Fibroblast of lung (primary cell): ENCODE measurements at regions not wholly inside any gene's neighbourhood (a gene's known extent, or its start where the extent isn't known, plus 50 kb on each side); places are given as distances from the start of the nearest gene placed in this dataset.
A peak's percentile ranks its signal among the peaks of the same experiment; 100 is the strongest.

Experiments used
- DNase-seq, 2 donors: peaks; one replicate each; pipeline versions ENCODE4 v3.0.0 to v3.0.0-alpha.2; 2010; ENCODE audit warnings: low read depth in 2 of 2
- H2AFZ ChIP-seq: 2 replicates; pipeline ENCODE4 v1.5.1; 2012; ENCODE audit warnings: low read length, control low read depth, inconsistent platforms
- H3K27ac ChIP-seq: 2 replicates; pipeline ENCODE4 v1.5.1; 2011; ENCODE audit warnings: low read length, control low read depth; ENCODE audit not compliant: insufficient read depth
- H3K27me3 ChIP-seq: 2 replicates; pipeline ENCODE4 v1.5.1; 2011; ENCODE audit warnings: mild to moderate bottlenecking, low read length; ENCODE audit not compliant: control insufficient read depth, insufficient read depth
- H3K36me3 ChIP-seq: 2 replicates; pipeline ENCODE4 v1.5.1; 2011; ENCODE audit warnings: low read length; ENCODE audit not compliant: control insufficient read depth, insufficient read depth
- H3K4me1 ChIP-seq: 2 replicates; pipeline ENCODE4 v1.5.1; 2011; ENCODE audit warnings: low read length; ENCODE audit not compliant: control insufficient read depth, insufficient read depth; ENCODE audit errors: extremely low read depth
- H3K4me2 ChIP-seq: 2 replicates; pipeline ENCODE4 v1.5.1; 2011; ENCODE audit warnings: low read length, control low read depth; ENCODE audit not compliant: insufficient read depth; ENCODE audit errors: extremely low read depth
- H3K4me3 ChIP-seq, 4 experiments: fragments of 200-600 bp in 1 of 4; sonication (generic) in 1 of 4; replicated peaks in 1 of 4; 2 replicates each; pipeline ENCODE4 v1.5.1; 2011 to 2016; ENCODE audit warnings: low read length in 4 of 4, low read depth in 3 of 4, mild to moderate bottlenecking in 3 of 4, control low read depth in 2 of 4, inconsistent platforms in 1 of 4, mixed read lengths in 1 of 4; ENCODE audit not compliant: insufficient read depth in 1 of 4; ENCODE audit errors: control extremely low read depth in 1 of 4
- H3K79me2 ChIP-seq: 2 replicates; pipeline ENCODE4 v1.5.1; 2012; ENCODE audit warnings: mild to moderate bottlenecking, low read length, inconsistent platforms; ENCODE audit not compliant: control insufficient read depth, insufficient read depth
- H3K9ac ChIP-seq: 2 replicates; pipeline ENCODE4 v1.5.1; 2011; ENCODE audit warnings: mild to moderate bottlenecking, low read length, control low read depth; ENCODE audit not compliant: insufficient read depth
- H3K9me3 ChIP-seq: 2 replicates; pipeline ENCODE4 v1.5.1; 2012; ENCODE audit warnings: low read depth, low read length; ENCODE audit not compliant: control insufficient read depth, insufficient read depth
- H4K20me1 ChIP-seq: 2 replicates; pipeline ENCODE4 v1.5.1; 2011; ENCODE audit warnings: low read length; ENCODE audit not compliant: control insufficient read depth, insufficient read depth; ENCODE audit errors: extremely low read depth
- EZH2 ChIP-seq: IDR thresholded peaks from 2 replicates; pipeline ENCODE4 v1.5.1; 2012; ENCODE audit warnings: low read length, control low read depth, mild to moderate bottlenecking; ENCODE audit errors: missing control alignments
- TF ChIP-seq, protein P1 (sequence below), 2 donors: IDR thresholded peaks in 1 of 2; conservative IDR thresholded peaks in 1 of 2; 1 replicate in 1 of 2; 2 replicates in 1 of 2; pipeline ENCODE4 v1.5.1; 2011 to 2012; ENCODE audit warnings: low read length in 2 of 2, control low read depth in 1 of 2, inconsistent platforms in 1 of 2, low read depth in 1 of 2, mild to moderate bottlenecking in 1 of 2

DNA sequence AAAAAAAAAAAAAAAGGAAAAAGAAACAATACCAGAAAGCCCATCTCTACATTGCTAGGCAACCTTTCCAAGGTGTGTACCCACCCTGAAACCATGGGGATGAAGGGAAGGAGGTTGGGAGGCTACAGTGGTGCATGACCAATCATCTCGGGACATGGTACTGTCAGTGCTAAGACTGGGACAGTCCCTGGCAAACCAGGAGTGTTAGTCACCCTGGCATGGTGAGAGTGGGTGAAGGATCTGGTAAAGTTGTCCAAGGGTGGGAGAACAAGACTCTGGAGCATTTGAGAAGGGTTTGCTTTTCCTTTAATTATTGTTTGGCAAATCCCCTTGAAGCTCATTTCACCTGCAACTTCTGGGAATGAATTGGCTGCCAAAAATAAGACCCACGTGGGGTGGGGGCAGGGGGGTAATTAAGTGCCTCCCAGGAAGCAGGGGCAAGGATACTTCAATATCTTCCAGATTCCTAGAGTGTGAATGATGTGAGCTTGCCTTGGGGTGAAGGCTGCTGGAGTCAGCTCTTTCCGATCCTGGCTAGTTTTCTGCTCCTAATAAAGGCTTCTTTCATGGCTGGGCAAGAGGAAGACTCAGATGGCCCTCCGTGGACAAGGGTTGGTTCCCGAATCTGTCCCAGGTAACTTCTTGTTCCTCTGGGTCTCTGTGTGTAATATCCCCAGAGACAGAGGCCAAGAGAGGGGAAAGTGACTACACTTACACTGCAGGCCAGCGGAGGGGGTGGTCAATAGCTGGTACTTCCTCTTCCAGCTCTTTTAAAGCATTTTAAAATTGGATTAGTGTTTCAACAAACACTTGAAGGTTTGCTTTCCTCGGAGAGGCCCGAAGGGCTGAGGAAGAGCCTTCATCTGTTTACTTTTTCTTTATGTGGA is 61.6 kb upstream of the SPRY4 start:
- Histone ChIP-seq H3K9me3 (no peaks in the 10 kb centered on the region), H3K27ac (no peak overlapping the region), H2AFZ (no peak overlapping the region), H3K9ac (no peak overlapping the region), H3K4me2 (no peak overlapping the region), H4K20me1 (no peaks in the 10 kb centered on the region), H3K4me1 (peaks cover 9% of the 10 kb centered on the region), H3K79me2 (no peaks in the 10 kb centered on the region), H3K4me3 (no peak overlapping the region), H3K36me3 (no peaks in the 10 kb centered on the region), H3K27me3 (no peaks in the 10 kb centered on the region)
- no peak for DNase-seq
- TF ChIP-seq EZH2: no peak
- TF ChIP-seq, protein P1, sequence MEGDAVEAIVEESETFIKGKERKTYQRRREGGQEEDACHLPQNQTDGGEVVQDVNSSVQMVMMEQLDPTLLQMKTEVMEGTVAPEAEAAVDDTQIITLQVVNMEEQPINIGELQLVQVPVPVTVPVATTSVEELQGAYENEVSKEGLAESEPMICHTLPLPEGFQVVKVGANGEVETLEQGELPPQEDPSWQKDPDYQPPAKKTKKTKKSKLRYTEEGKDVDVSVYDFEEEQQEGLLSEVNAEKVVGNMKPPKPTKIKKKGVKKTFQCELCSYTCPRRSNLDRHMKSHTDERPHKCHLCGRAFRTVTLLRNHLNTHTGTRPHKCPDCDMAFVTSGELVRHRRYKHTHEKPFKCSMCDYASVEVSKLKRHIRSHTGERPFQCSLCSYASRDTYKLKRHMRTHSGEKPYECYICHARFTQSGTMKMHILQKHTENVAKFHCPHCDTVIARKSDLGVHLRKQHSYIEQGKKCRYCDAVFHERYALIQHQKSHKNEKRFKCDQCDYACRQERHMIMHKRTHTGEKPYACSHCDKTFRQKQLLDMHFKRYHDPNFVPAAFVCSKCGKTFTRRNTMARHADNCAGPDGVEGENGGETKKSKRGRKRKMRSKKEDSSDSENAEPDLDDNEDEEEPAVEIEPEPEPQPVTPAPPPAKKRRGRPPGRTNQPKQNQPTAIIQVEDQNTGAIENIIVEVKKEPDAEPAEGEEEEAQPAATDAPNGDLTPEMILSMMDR (conservative IDR thresholded peaks at IDR 0.05 in 1 of 2, IDR thresholded peaks at IDR 0.05 in 1 of 2; ENCODE audit: low read depth in 1 of 2, low read length in 2 of 2): no peak

DNA sequence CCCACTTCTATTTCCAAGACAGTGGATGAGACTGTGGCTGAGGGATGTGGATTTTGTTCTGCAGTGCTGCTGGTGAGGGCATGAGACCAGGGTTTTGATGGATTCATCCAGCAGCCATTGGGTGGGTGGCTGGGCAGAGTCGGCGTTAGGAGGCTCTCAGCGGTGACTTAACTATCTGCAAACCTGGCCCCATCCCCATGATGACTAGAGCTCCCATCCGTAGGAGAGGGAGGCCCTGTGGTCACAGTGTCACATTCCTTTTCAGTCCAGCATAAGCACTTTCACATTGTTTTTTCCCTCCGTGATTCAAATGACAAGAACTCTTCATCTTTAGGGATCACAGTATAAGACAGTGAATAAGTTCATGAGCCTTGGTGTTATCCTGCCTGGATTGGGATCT is 60.4 kb upstream of the SPRY4 start:
- H3K9ac ChIP-seq: no peak overlapping the region
- no peaks in the 10 kb centered on the region for H3K9me3 ChIP-seq
- H3K36me3 ChIP-seq: no peaks in the 10 kb centered on the region
- no peaks in the 10 kb centered on the region for H3K27me3 ChIP-seq
- DNase-seq: peak; percentile 37 to 84
- no peaks in the 10 kb centered on the region for H3K79me2 ChIP-seq
- no peak overlapping the region for H3K27ac ChIP-seq
- H2AFZ ChIP-seq: no peak overlapping the region
- no peaks in the 10 kb centered on the region for H4K20me1 ChIP-seq
- no peak for TF ChIP-seq EZH2
- TF ChIP-seq, protein P1 (conservative IDR thresholded peaks at IDR 0.05 in 1 of 2, IDR thresholded peaks at IDR 0.05 in 1 of 2; ENCODE audit: low read depth in 1 of 2, low read length in 2 of 2): no peak
- H3K4me2 ChIP-seq: no peak overlapping the region
- H3K4me3 ChIP-seq: no peak overlapping the region
- peaks cover 7% of the 10 kb centered on the region for H3K4me1 ChIP-seq

DNA sequence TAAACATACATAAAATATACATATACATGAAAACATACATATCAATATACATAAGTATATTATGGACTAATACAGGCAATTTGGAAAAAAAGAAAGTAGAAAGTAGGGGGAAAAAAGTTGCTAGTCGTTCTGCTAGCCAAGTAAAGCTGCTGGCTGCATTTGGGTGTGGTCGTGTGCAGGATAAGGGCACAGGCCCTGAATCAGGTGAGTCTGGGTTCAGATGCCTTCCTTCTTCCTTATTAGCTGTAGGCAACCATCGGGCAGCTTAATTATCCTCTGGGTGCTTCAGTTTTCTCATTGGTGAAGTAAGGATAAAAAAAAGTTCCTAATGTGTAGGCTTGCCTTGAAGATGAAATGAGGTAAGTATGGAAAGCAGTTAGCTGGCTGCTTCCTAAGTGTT is 59.2 kb upstream of the SPRY4 start:
- no peaks in the 10 kb centered on the region for H3K79me2 ChIP-seq
- no peaks in the 10 kb centered on the region for H4K20me1 ChIP-seq
- no peak overlapping the region for H3K4me3 ChIP-seq
- H3K4me1 ChIP-seq: peaks cover 2% of the 10 kb centered on the region
- no peak overlapping the region for H3K27ac ChIP-seq
- H2AFZ ChIP-seq: no peak overlapping the region
- no peak overlapping the region for H3K9ac ChIP-seq
- no peak overlapping the region for H3K4me2 ChIP-seq
- no peak for DNase-seq
- H3K27me3 ChIP-seq: no peaks in the 10 kb centered on the region
- no peaks in the 10 kb centered on the region for H3K9me3 ChIP-seq
- TF ChIP-seq, protein P1 (conservative IDR thresholded peaks at IDR 0.05 in 1 of 2, IDR thresholded peaks at IDR 0.05 in 1 of 2; ENCODE audit: low read depth in 1 of 2, low read length in 2 of 2): no peak
- TF ChIP-seq EZH2: no peak
- no peaks in the 10 kb centered on the region for H3K36me3 ChIP-seq
